K562 (cell line): ENCODE measurements at regions not wholly inside any gene's neighbourhood (a gene's known extent, or its start where the extent isn't known, plus 50 kb on each side); places are given as distances from the start of the nearest gene placed in this dataset.

Experiments used
- CTCF ChIP-seq, 3 experiments: IDR thresholded peaks in 2 of 3; conservative IDR thresholded peaks in 1 of 3; 2 replicates each; pipeline ENCODE4 v1.5.1; 2011 to 2012; ENCODE audit warnings: low read length in 3 of 3, mild to moderate bottlenecking in 3 of 3, control low read depth in 2 of 3, improper control_type of control experiment in 1 of 3, inconsistent platforms in 1 of 3, low read depth in 1 of 3, mixed read lengths in 1 of 3, moderate library complexity in 1 of 3; ENCODE audit not compliant: insufficient read depth in 2 of 3
- IFI16 ChIP-seq: fragments of 250-450 bp; sonication (Bioruptor Pico); IDR thresholded peaks from 2 replicates; pipeline ENCODE4 v2.1.2; 2022; ENCODE audit warnings: mild to moderate bottlenecking, inconsistent platforms
- JUNB ChIP-seq: fragments of 450-650 bp; formaldehyde crosslinking; conservative IDR thresholded peaks from 2 replicates; pipeline ENCODE4 v1.4.0; 2020; ENCODE audit warnings: mild to moderate bottlenecking
- TARDBP ChIP-seq: fragments of 450-650 bp; IDR thresholded peaks from 2 replicates; pipeline ENCODE4 v1.6.1; 2016
- ZBTB33 ChIP-seq: sonication (generic); formaldehyde crosslinking; IDR thresholded peaks from 2 replicates; pipeline ENCODE4 v1.8.1; 2023; ENCODE audit warnings: mild to moderate bottlenecking, missing genetic modification reagents
- ZNF717 ChIP-seq: fragments of 250-450 bp; sonication (Bioruptor Pico); IDR thresholded peaks from 2 replicates; pipeline ENCODE4 v1.5.0; 2021

- no peak for TF ChIP-seq CTCF (IDR thresholded peaks at IDR 0.05 in 2 of 3, conservative IDR thresholded peaks at IDR 0.05 in 1 of 3; ENCODE audit: insufficient read depth in 2 of 3, low read depth in 1 of 3, low read length in 3 of 3)
- no peak for TF ChIP-seq TARDBP
- TF ChIP-seq ZNF717 (CRISPR knock-in tag): no peak
- no peak for TF ChIP-seq JUNB (CRISPR knock-in tag)
- no peak for TF ChIP-seq IFI16 (CRISPR knock-in tag)
- TF ChIP-seq ZBTB33: no peak
These were observed 134.8 kb downstream of the TBC1D2B start for GRCh38 chr15:77942611-77943211.
